GM12872 (cell line): ENCODE measurements at regions not wholly inside any gene's neighbourhood (a gene's known extent, or its start where the extent isn't known, plus 50 kb on each side); places are given as distances from the start of the nearest gene placed in this dataset.

Experiments used
- CTCF ChIP-seq: IDR thresholded peaks from 3 replicates; pipeline ENCODE4 v1.5.1; 2011; ENCODE audit warnings: low read depth, mild to moderate bottlenecking, low read length, moderate library complexity; ENCODE audit not compliant: insufficient read depth

GRCh38 chr1:101290922-101291561 is 54.2 kb downstream of the S1PR1 start:
- no peak for TF ChIP-seq CTCF

DNA sequence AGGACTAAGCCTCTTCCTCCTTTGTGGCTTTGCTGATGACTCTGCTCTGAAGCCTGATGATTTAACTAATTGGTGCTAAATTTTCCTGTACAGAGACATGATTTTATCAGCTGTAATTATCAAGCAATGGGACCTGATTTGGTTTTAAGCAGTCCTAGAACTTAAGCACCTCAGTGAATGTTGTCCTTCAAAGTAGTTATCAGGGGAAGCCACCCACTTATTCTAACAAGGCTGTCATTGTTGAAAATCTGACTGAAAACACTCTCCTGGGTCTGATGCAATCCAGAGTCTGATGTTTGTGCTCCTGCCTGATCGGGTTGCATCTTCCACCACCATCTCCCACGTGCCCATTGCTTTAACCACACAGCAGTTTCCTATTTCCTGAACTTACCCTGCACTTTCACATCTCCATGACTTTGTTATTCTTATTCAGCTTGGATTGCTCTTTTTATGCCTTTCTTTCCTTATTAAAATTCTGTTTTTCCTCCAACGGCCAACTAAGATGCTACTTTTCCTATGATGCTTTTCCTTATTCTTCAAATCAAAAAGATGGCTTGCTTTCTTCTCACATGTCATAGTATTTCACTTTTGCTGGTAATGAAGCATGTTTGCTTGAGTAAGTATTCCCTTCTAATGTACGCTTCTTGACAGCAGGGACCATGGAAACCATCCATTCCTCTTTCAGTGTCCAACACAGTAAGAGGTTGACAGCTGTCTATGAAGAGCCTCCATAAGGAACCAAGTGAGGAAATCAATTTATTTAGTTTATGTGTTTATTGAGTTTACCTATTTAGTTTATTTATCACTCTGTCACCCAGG is 55.0 kb downstream of the S1PR1 start:
- no peak for TF ChIP-seq CTCF

DNA sequence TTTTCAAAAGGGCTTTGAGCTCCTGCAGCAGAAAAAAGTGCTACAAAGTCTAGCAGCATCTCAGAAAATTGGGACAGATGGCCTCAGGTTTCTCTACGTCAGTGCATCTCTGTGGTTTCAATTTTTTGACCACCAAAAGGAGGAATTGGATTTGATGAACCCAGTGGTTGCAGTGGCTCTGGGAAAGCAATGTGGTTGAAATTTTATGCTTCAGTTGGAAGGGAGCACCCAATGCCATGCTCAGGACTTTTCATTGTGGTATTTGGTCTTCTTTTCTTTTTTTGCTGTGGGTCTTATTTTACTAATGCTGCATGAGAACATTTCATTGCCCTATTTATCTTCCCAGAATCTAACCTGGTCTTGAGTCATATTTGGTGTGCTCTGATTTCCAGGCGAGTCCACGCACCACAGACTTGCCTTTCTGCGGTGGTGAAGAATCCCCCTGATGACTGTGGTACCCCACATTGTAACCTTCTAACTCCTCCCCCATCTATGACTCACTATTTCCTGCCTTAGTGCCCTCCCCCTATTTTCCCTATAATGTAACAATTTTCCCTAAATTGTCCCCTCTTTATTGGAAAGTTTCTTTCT is 56.7 kb downstream of the S1PR1 start:
- no peak for TF ChIP-seq CTCF

GRCh38 chr1:101295209-101295608 is 58.4 kb downstream of the S1PR1 start:
- TF ChIP-seq CTCF, result no peak

DNA sequence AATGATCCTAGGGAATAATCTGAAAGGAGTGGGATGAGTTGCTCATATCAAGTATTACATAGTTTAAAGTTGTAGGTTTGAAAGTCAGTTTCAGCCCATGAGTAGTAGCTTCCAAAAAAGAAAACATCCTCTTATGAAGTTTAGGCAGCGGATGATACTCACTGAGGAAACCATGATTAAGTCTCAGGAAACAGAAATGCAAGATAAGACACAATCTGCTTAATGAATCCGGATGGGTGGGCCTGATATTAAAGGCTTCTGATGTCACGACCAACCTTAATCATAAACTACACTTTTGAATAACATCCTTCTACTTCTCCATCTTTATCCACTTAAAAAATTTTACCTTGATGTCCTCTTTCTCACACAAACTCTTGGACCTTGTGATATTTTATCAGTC is 61.8 kb downstream of the S1PR1 start:
- TF ChIP-seq CTCF, result no peak

- no peak for TF ChIP-seq CTCF
Measured at GRCh38 chr1:101299141-101299540, 62.3 kb downstream of the S1PR1 start.

DNA sequence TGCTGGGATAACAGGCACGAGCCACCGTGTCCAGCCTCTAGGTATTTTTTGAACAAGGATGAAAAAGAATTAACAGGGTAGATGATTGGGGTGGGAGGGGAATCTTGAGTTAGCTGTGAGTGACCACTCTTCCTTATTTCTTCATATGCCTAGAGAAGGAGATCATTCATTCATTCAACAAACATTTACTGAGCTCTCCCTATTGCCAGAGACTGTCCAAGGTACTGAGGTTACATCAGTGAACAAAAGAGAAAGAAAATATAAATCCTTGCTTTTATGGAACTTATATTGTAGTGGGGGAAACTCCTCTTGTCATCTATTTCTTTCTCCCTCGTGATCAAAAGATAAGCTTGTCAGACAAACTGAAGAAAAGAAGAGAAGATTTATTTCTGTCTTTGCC is 62.9 kb downstream of the S1PR1 start:
- TF ChIP-seq CTCF, result no peak
